Activated naive CD8-positive, alpha-beta T cell treated with anti-CD3 and anti-CD28 coated beads, Interleukin-2, amount 10 ng/mL, durations not matched to agents 7 days and 5 days (primary cell): ENCODE measurements at regions not wholly inside any gene's neighbourhood (a gene's known extent, or its start where the extent isn't known, plus 50 kb on each side); places are given as distances from the start of the nearest gene placed in this dataset.

Experiments
- ATAC-seq: fragments of 150-1000 bp; cut with Tn5 transposase; one replicate; pipeline ENCODE4 v1.10.0; 2021; ENCODE audit warnings: low read depth, moderate library complexity
- POLR2A ChIA-PET: fragments of 350-600 bp; sonication (Branson Sonifier 250); formaldehyde crosslinking; loops from one replicate; lab custom pipeline; 2021; ENCODE audit warnings: antibody characterized with exemption; lab: Charles Lee
- DNase-seq: peaks from one replicate; pipeline ENCODE4 v3.0.0; 2021
- H3K27ac Mint-ChIP-seq: one replicate; pipeline ENCODE4 v1.8.0; 2022; ENCODE audit warnings: mild to moderate bottlenecking, mixed read lengths
- H3K27me3 Mint-ChIP-seq: one replicate; pipeline ENCODE4 v1.8.0; 2022; ENCODE audit warnings: mild to moderate bottlenecking, moderate library complexity, mixed read lengths
- H3K36me3 Mint-ChIP-seq: one replicate; pipeline ENCODE4 v1.8.0; 2021; ENCODE audit warnings: mild to moderate bottlenecking, mixed read lengths
- H3K4me1 Mint-ChIP-seq: one replicate; pipeline ENCODE4 v1.8.0; 2021; ENCODE audit warnings: mixed read lengths
- H3K4me3 Mint-ChIP-seq: one replicate; pipeline ENCODE4 v1.8.0; 2022; ENCODE audit warnings: mild to moderate bottlenecking, moderate library complexity, mixed read lengths
- H3K9me3 Mint-ChIP-seq: one replicate; pipeline ENCODE4 v1.8.0; 2021; ENCODE audit warnings: mixed read lengths

DNA sequence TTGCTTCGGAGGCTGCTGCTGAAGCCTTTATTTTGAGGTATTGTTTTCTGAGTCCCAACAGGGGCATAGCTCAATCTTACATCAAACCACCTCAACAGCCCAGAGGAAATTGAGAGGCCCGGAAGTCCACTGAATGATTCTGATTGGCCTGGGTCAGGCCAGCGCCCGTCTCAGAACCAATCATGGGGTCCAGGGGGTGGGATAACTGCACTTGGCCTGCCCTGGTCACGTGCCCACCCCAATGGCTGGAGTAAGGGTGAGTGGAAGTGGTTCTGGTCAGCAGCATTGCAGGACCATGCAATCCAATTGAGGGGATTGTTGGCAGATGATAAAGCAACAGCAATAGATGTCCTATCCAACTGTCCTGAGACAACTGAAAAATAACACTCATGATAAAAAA is 190.6 kb downstream of the HERPUD2 start:
- H3K4me3 Mint-ChIP-seq = no peak overlapping the region
- DNase-seq (no peak), ATAC-seq (no peak)
- H3K9me3 Mint-ChIP-seq = no peaks in the 10 kb centered on the region
- POLR2A ChIA-PET = no interaction called here
- no peaks in the 10 kb centered on the region for H3K27me3 Mint-ChIP-seq
- no peaks in the 10 kb centered on the region for H3K4me1 Mint-ChIP-seq
- H3K27ac Mint-ChIP-seq = no peak overlapping the region
- H3K36me3 Mint-ChIP-seq = no peaks in the 10 kb centered on the region

DNA sequence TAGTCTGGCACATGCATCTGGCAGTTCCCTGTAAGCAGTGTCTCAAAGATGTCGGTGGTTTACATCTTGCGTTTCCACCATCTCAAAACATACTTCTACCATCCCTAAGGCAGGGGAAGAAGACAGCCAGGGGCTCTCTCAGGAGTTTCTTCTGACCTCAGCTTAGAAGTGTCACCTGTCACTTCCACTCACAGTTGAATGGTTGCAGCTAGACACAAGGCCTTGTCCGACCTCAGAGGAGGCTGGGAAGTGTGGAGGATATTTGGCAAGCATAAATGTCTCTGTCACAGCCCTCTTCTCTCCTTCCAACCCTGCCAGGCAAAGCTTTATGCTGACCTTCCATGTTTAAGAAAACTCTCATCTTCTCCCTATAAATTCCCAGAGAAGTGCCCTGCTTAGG is 193.3 kb downstream of the HERPUD2 start:
- Mint-ChIP-seq H3K27ac (no peak overlapping the region), H3K4me1 (no peaks in the 10 kb centered on the region), H3K9me3 (no peaks in the 10 kb centered on the region), H3K27me3 (peaks cover 6% of the 10 kb centered on the region), H3K4me3 (no peak overlapping the region), H3K36me3 (no peaks in the 10 kb centered on the region)
- no peak for DNase-seq
- POLR2A ChIA-PET = no interaction called here
- no peak for ATAC-seq

DNA sequence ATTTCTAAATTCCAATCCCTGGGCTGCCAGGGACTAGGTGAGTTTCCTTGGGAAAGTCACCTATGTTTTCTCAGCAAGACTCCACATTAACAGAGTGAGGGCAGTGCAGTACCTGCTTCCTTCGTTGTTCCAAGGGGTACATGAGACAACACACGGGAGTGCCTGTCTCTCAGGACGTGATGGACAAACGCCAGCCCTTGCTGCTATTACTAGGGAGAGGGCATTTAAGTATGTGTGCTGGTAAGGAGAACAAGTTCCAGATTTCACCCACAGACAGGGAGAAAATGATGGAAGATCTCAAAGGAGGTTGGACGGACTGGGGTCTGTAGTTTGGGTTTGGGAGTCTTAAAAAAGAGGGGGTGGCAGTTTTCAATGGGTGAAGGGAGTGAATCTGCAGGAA is 195.7 kb downstream of the HERPUD2 start:
- H3K9me3 Mint-ChIP-seq = no peaks in the 10 kb centered on the region
- peaks cover 6% of the 10 kb centered on the region for H3K27me3 Mint-ChIP-seq
- DNase-seq (no peak), ATAC-seq (no peak)
- no peak overlapping the region for H3K27ac Mint-ChIP-seq
- no peak overlapping the region for H3K4me3 Mint-ChIP-seq
- POLR2A ChIA-PET = no interaction called here
- H3K4me1 Mint-ChIP-seq = peaks cover 4% of the 10 kb centered on the region
- no peaks in the 10 kb centered on the region for H3K36me3 Mint-ChIP-seq

GRCh38 chr7:35498416-35498815 is 196.5 kb downstream of the HERPUD2 start:
- no peak overlapping the region for H3K27ac Mint-ChIP-seq
- no peaks in the 10 kb centered on the region for H3K9me3 Mint-ChIP-seq
- peaks cover 6% of the 10 kb centered on the region for H3K27me3 Mint-ChIP-seq
- H3K36me3 Mint-ChIP-seq = no peaks in the 10 kb centered on the region
- POLR2A ChIA-PET = no interaction called here
- DNase-seq (no peak), ATAC-seq (no peak)
- no peak overlapping the region for H3K4me3 Mint-ChIP-seq
- peaks cover 4% of the 10 kb centered on the region for H3K4me1 Mint-ChIP-seq

DNA sequence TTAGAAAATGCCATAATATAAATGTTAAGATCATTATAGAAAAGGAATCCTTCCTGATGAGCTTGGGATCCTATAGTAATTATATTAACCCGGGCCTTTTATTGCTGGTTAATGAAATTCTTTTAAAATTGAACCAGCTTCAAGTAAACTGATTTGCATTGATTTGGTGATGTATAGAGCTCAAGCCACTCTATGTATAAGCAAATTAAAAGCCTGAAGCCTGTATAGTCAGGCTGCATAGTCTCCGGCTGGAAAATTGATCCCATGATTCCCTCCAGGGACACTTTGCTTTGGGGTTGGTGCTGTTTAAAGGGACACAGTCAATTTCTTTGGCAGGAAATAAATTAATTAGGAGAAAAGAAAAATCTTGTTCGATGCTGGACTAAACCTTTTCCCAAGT is 199.1 kb downstream of the HERPUD2 start:
- H3K36me3 Mint-ChIP-seq = no peaks in the 10 kb centered on the region
- no peak overlapping the region for H3K4me3 Mint-ChIP-seq
- no peak overlapping the region for H3K27ac Mint-ChIP-seq
- peaks cover 6% of the 10 kb centered on the region for H3K27me3 Mint-ChIP-seq
- H3K9me3 Mint-ChIP-seq = no peaks in the 10 kb centered on the region
- H3K4me1 Mint-ChIP-seq = peaks cover 4% of the 10 kb centered on the region
- POLR2A ChIA-PET = no interaction called here
- DNase-seq (no peak), ATAC-seq (no peak)

GRCh38 chr7:35495377-35495776 is 199.6 kb downstream of the HERPUD2 start:
- H3K4me1 Mint-ChIP-seq = peaks cover 4% of the 10 kb centered on the region
- H3K9me3 Mint-ChIP-seq = no peaks in the 10 kb centered on the region
- H3K36me3 Mint-ChIP-seq = no peaks in the 10 kb centered on the region
- DNase-seq = no peak
- H3K27ac Mint-ChIP-seq = no peak overlapping the region
- no peak overlapping the region for H3K4me3 Mint-ChIP-seq
- POLR2A ChIA-PET = no interaction called here
- peaks cover 11% of the 10 kb centered on the region for H3K27me3 Mint-ChIP-seq
- no peak for ATAC-seq

DNA sequence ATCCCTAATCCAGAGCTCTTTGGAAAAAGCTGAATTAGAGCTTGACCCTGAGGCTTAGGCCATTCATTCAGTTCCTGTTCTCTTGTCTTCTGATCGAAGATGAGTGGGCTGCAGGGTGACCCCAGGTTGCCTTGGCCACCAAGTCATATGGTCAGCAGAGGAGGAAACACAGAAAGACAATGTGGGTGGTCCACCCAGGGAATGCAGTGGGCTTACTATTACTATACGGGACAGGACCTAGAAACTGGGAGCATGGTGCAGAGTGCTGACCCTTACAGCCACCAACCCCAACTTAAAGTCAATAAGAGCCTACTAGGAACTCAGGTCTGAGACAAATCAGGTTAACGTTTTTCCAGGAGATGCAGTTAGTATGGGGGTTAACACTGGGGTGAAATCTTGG is 200.5 kb downstream of the HERPUD2 start:
- H3K4me1 Mint-ChIP-seq = peaks cover 4% of the 10 kb centered on the region
- DNase-seq = no peak
- no peaks in the 10 kb centered on the region for H3K36me3 Mint-ChIP-seq

DNA sequence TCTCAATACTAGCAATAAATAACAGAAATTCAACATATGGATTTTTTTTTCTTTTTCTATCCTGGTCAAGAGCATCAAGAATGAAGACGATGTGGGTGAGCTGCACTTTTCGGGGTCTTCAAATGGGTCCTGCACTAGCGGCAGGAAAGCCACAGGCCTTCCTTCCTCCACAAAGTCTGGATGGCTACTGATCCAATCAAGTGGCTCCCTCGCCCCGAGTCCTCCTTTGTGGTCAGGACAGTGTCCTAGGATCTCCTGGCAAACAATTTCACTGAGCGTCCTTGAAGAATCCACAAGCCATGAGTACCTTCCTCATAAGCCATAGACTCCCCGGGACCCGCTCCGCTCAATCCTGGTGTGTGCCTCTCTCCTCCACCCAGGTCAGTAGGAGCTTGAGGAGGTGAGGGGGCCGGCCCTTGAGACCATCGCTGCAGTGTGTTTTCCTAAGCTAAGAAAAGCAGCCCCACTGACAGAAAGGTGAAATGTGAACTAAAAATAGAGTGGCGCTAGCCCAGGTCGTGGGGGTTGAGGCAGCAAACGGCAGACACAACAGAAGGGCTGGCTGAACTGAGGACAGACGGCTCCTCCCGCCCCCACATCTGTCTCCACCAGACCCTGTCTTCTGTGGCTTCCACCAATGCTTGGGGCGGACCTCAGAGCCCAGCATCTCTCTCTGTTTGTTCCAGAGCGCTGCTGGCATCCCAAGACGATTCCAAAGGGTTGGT is 202.3 kb downstream of the HERPUD2 start:
- POLR2A ChIA-PET = no interaction called here
- Mint-ChIP-seq H3K36me3 (no peaks in the 10 kb centered on the region), H3K27me3 (peaks cover 5% of the 10 kb centered on the region), H3K4me3 (no peak overlapping the region), H3K27ac (no peak overlapping the region), H3K4me1 (peaks cover 4% of the 10 kb centered on the region), H3K9me3 (no peaks in the 10 kb centered on the region)
- DNase-seq (no peak), ATAC-seq (no peak)

More for the DNA sequence above, 200.5 kb downstream of the HERPUD2 start:
- peaks cover 11% of the 10 kb centered on the region for H3K27me3 Mint-ChIP-seq
- H3K27ac Mint-ChIP-seq = no peak overlapping the region
- no peaks in the 10 kb centered on the region for H3K9me3 Mint-ChIP-seq
- POLR2A ChIA-PET = no interaction called here
- no peak overlapping the region for H3K4me3 Mint-ChIP-seq
- no peak for ATAC-seq

DNA sequence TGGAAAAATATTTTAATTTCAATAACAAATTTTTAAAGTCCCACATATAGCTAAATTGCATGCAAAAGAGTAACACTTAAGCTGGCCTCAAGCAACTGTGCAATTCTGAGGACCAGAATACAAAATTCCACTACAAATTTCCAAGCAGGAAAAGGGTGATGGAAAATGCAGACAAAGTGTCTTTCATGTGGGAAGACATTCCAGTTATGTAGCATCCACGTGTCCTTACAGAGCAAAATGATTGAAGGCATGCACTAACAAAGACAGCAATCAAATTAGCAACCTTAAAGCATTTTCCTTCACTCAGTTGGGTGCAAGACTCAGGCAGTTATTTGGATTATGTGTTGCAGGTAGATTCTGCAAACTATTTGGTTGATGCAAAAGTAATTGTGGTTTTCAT is 203.7 kb downstream of the HERPUD2 start:
- no peak overlapping the region for H3K27ac Mint-ChIP-seq
- H3K27me3 Mint-ChIP-seq = peaks cover 5% of the 10 kb centered on the region
- ATAC-seq (no peak), DNase-seq (no peak)
- no peaks in the 10 kb centered on the region for H3K9me3 Mint-ChIP-seq
- POLR2A ChIA-PET = no interaction called here
- no peaks in the 10 kb centered on the region for H3K36me3 Mint-ChIP-seq
- peaks cover under 1% of the 10 kb centered on the region for H3K4me1 Mint-ChIP-seq
- no peak overlapping the region for H3K4me3 Mint-ChIP-seq

GRCh38 chr7:35487841-35488240 is 207.1 kb downstream of the HERPUD2 start:
- Mint-ChIP-seq H3K9me3 (no peaks in the 10 kb centered on the region), H3K27ac (no peak overlapping the region), H3K27me3 (peaks cover 8% of the 10 kb centered on the region), H3K4me1 (no peaks in the 10 kb centered on the region), H3K4me3 (no peak overlapping the region), H3K36me3 (no peaks in the 10 kb centered on the region)
- POLR2A ChIA-PET = no interaction called here
- no peak for DNase-seq
- no peak for ATAC-seq

DNA sequence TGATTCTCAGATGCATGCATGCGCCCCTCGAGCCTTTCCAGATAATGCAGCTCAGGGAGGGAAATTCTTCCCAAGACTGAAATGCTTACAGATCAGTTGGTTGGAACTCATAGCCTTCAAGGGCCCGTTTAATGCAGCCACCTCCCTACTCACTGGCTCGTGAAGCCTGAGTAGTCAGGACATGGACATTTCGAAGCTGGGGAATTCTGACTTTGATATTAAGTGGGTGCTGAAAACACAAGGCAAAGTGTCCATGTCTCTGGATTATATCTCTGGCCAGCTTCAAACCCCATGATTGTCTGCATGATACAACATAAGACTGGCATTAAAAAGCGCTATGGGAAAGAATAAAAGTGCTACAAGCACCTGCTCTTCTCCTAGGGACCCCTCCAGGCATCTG is 207.5 kb downstream of the HERPUD2 start:
- no peak overlapping the region for H3K4me3 Mint-ChIP-seq
- no peak overlapping the region for H3K27ac Mint-ChIP-seq
- H3K4me1 Mint-ChIP-seq = no peaks in the 10 kb centered on the region
- no peaks in the 10 kb centered on the region for H3K36me3 Mint-ChIP-seq
- POLR2A ChIA-PET = no interaction called here
- peaks cover 9% of the 10 kb centered on the region for H3K27me3 Mint-ChIP-seq
- no peak for ATAC-seq
- no peak for DNase-seq
- H3K9me3 Mint-ChIP-seq = no peaks in the 10 kb centered on the region

DNA sequence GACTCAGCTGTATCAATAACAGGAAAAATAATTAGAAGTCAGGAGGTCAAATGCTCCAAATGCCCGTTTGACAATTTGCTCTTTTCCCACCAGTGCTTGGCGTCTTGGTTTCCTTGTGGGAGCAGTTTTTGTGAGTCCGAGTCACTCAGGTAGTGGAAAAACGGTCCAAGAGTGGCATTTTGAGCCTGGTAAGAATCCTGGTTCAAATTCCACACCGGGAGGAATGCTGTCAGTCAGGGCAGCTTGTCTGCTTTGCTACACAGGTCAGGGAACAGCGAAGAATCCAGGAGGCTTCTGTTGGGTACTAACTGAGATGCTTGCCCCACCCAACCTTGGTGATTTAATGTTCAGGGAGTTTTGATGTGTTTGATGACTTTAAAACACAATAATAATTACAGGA is 209.5 kb downstream of the HERPUD2 start:
- Mint-ChIP-seq H3K4me1 (no peaks in the 10 kb centered on the region), H3K36me3 (no peaks in the 10 kb centered on the region), H3K9me3 (no peaks in the 10 kb centered on the region), H3K27me3 (peaks cover 11% of the 10 kb centered on the region), H3K4me3 (no peak overlapping the region), H3K27ac (no peak overlapping the region)
- no peak for DNase-seq
- ATAC-seq = no peak
- POLR2A ChIA-PET = no interaction called here

- POLR2A ChIA-PET = no interaction called here
- Mint-ChIP-seq H3K36me3 (no peaks in the 10 kb centered on the region), H3K4me3 (no peak overlapping the region), H3K27ac (no peak overlapping the region), H3K27me3 (peaks cover 15% of the 10 kb centered on the region), H3K9me3 (no peaks in the 10 kb centered on the region), H3K4me1 (no peaks in the 10 kb centered on the region)
- no peak for DNase-seq
- no peak for ATAC-seq
Measured at GRCh38 chr7:35483568-35483967, 211.4 kb downstream of the HERPUD2 start.

DNA sequence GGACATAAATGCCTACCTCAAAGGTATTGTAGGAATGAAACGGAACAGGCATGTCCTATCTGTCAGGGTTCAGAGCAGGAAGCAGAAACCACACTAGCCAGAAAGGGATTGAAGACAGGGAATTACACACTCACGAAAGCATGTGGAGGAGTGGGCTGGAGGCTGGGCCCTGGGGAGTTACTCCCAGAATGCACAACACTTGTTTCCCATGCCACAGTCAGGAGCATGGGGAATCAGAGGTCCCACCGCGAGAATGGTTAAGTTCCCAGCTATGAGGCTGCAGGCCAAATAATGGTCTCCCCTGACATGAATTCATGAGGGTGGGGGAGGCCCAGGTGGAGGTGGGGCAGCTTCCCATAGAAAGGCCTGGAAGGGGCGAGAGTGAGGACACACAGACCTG is 212.7 kb downstream of the HERPUD2 start:
- Mint-ChIP-seq H3K27me3 (peaks cover 22% of the 10 kb centered on the region), H3K4me1 (no peaks in the 10 kb centered on the region), H3K27ac (no peak overlapping the region), H3K4me3 (no peak overlapping the region), H3K36me3 (no peaks in the 10 kb centered on the region), H3K9me3 (peaks cover under 1% of the 10 kb centered on the region)
- POLR2A ChIA-PET = no interaction called here
- DNase-seq (no peak), ATAC-seq (no peak)

- H3K36me3 Mint-ChIP-seq = no peaks in the 10 kb centered on the region
Measured at GRCh38 chr7:35480806-35481205, 214.1 kb downstream of the HERPUD2 start.

More at GRCh38 chr7:35480806-35481205, 214.1 kb downstream of the HERPUD2 start:
- peaks cover 2% of the 10 kb centered on the region for H3K9me3 Mint-ChIP-seq
- POLR2A ChIA-PET = no interaction called here
- ATAC-seq = no peak
- no peak overlapping the region for H3K27ac Mint-ChIP-seq
- peaks cover 27% of the 10 kb centered on the region for H3K27me3 Mint-ChIP-seq
- no peak overlapping the region for H3K4me3 Mint-ChIP-seq
- H3K4me1 Mint-ChIP-seq = no peaks in the 10 kb centered on the region
- no peak for DNase-seq
